Forelimb muscle (tissue), 1 donor: ENCODE measurements at regions not wholly inside any gene's neighbourhood (a gene's known extent, or its start where the extent isn't known, plus 50 kb on each side); places are given as distances from the start of the nearest gene placed in this dataset.
A peak's percentile ranks its signal among the peaks of the same experiment; 100 is the strongest.

Source experiments
- DNase-seq: peaks from one replicate; pipeline ENCODE4 v3.0.0-alpha.2; 2013; ENCODE audit warnings: low read depth

DNA sequence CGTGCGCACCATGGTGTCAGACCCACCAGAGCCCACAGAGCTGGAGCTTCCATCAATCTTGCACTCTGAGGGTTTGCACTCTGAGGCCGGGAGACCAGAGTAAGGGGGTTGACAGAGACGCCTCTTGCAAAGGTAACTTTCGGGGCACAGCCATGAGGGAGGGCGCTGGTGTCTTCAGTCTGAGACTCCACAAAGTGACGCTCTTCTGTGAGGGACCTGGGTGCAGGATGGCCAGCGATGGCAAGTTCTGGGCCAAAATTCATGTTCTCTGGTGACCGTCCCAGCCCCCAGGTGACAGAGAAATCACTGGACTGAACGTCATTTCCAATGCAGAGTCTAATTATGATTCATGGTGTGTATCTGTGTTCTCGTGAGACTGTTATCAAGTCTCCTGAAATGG is 1395.2 kb downstream of the TBC1D22A start:
- DNase-seq = no peak

DNA sequence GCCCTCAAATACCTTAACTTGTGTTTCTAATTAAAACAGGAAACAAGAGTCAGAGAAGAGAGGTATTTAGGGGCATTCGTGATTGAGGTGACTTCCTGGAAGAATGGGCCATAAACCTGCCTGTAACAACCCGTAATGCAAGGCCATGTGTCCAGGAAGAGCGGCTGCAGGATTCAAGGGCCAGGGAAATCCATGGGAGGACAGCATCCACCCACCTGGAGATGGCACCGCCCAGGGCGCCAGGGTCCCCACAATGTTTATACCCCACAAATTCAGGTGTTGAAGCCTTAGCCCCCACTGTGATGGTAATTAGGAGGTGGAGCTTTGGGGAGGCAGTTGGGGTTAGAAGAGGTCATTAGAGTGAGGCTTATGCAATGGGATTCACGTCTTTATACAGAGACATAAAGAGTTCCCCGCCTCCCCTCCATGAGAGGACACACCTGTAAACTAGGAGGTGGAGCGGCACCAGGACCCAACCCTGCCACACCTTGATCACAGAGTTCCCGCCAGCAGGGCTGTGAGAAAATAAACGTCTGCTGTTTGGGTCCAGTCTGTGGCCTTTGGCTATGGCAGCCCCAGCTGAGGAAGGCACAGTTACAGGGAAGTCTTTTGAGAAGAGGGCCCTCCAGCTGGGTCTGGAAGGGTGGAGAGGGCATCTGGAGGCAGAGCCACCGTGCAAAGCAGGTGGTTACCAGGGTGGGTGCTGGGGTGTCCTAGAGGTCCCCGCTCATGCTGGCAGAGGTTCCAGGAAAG is 1394.3 kb downstream of the TBC1D22A start:
- DNase-seq = no peak

DNA sequence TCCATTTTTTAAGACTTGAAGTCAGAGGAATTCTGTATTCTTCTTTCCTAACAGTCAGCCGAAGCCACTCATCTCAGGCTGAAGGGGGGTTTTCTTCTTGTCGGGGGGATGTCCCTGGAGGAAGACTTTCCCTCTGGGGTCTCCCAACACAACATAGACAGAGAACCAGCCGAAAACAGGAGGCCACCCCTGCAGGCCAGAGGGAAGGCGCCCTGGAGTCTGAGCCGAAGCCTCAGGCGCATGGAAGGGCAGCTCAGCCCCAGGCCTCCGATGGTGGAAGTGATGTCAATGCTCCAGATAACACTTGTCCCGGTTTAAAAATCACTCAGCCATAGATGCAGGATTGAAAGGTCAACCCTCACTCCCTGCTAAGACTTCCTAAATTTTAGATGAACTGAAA is 1393.0 kb downstream of the TBC1D22A start:
- no peak for DNase-seq

DNA sequence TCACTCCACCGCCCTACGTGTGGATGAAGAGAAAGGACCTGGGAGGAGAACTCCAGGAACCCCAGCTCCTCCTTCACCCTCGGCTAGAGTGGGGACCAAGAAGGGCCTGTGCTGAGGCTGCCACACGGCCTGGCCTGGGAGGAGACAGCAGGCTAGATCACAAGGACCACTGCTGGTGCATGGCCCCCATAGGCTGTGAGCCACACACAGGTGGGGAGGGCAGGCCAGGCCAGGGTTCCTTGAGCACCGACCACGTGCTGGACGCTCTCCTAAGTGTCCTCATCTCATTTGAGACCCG is 1392.4 kb downstream of the TBC1D22A start:
- DNase-seq = no peak

DNA sequence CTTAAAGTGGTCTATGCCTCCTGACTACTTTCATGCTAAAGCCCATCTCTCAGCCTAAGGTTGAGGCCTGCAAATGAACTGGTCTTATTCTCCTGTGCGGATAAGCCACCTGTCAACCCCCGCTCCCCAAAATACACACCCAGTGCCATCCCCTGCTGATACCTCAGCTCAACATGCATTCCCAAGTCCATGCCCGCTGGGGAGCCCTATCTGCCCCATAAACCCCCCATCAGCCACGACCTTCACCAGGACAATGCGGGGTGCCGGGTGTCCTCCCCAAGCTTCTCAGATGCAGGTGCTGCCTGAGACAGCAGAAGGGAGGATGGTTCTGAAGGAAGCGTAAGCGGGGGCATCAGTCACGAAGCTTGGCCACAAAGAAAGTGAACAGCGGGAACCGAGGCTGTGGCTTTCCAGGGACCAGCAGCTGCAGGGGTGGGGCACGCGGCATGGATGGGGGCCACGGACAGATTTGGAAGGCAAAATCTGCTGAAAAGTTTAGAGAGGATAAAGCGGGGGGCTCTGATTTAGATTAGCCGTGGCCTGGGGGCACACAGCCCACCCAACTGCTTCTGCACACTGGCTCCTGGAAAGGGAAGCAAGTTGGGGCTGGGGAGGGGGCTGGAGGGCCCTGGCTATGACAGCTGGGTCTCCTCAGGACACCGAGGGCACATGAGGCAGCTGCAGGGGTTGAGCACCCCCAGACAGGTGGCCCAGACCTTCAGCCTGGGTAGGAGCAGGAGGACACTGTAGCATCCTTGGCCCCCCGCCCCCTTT is 1391.9 kb downstream of the TBC1D22A start:
- DNase-seq = no peak

DNA sequence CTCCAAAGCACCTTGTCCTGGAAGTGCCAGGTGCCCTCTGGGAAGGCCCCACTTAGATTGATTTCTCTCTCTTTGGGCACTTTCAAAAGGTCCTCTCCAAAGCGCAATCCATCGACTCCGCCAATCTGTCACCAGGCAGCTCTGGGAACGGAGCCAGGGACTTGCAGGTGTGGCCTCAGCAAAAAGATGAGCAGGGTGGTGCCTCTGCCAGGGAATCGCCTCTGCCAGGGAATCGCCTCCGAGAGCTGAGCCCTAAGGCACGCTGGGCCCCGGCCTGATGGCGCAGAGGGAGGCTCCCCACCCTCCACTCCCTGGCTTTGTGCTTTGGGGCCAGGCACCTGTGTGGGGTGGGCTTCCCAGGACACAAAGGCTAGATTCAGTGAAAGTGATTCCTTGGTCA is 1391.3 kb downstream of the TBC1D22A start:
- no peak for DNase-seq

DNA sequence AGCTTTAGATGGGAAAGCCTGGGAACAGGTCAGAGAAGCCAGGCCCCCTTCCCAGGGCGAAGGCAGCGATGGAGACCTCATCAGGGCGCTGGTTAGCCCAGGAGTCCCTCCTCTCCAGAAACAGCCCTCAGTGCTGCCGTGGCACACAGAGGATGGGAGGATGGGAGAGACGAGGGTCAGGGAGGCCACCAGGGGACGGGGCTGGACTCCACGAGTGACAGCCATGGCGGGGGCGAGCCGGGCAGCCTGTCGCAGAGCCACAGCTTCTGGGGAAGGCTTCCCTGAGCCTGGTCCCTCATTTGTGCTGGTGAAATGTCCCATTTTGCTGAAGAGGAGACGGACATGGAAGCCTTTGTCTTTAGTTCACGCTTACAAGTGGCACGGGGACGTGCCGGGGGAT is 1390.5 kb downstream of the TBC1D22A start:
- DNase-seq = no peak

DNA sequence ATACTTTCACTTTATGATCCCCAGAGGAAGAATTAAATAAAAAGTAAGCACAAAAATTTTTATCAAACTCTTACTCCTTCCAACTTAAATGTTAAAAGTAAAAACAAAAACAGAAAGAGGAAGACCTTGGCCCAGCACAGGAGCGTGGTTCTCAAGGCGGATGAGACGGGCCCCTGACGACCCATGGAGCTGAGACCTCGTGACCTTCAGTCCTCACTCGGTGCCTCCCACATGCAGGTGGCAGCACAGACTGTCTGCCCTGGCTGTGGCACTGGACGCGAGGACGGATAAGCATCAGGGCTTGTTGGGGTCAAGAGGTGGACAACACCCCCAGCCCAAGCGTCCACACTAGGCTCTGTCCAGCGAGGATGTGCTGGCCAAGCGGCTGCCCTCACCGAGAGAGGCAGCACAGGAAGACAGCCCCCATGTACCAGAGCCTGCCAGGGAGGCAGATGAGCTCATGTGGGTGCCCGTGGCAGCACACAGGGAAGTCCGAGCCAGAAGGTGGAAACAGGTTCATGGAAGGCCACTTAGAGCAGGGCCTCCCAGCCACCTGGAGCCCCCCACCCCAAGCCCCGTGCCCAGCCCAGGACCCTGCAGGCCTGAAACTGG is 1389.8 kb downstream of the TBC1D22A start:
- no peak for DNase-seq

DNA sequence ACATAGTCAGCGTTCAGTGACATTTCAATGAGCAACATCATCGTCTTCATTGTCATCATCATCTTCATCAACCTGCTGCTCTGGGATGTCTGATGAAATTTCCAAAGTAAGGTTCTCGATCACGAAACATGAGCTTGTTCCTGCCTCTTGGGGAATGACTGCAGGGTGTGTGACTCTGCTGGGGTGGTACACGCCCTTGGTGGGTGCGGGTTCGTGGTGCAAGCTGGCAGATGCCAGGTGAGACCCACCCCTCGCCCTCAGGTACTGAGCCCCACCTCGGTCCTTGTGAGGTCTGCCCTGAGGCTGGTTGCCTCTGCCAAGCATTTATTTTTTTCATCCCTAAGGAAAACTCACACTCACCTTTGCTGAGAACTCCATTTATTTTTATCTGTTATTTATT is 1389.2 kb downstream of the TBC1D22A start:
- no peak for DNase-seq

DNA sequence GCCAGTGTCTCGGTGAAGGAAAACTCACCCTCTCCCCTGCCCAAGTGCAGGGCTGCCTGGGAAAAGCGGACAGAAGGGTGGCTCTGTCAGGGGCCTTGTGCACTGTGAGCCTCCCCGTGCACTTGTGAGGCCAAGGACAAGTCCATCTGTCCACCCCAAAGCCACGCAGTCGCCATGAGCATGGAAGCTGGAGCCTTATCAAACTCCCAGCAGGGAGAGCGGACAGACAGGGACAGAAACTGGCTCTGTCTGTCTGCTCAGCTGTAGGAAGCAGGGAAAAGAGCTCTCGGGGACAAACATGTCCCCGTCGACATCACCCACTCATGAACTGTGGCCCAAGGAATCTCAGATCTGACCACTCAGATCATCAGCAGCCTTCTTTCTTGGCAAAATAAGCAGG is 1385.4 kb downstream of the TBC1D22A start:
- DNase-seq = no peak

DNA sequence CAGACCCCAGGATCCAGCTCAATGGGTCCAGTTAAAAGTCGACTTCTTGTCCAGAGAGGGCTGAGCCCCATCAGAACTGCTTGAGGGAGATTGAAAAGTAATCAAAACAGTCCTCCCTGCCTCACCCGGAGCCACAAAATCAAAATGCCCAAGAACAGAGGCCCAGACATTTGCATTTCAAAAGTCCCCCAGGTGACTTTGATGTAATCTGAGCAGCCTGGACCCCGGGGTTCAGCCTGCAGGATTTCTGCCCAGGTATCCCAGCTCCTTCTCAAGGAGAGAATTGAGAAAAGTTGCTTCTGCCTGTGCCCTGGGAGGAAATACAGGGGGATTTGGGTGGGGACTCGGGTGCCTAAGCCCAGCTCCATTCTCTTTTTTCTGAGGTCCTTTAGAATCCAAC is 1385.0 kb downstream of the TBC1D22A start:
- no peak for DNase-seq

DNA sequence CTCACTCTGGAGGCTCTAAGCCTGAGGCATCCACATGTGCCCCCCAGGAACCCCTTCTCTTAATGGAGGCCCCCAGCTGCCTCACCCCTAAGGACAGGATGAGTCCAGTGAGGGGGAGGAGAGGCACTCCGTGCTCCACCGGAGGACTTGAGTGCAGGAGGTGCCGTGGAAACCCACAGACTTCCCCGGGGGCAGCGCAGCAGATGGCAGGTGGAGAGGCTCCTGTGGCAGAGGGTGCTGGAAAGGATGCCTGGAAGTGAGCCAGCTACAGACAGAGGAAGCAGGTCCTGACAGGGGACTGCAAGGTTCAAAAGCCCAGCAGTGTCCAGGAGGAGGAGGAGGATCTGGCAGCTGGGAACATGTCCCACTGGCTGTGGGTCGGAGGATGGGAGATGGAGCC is 1384.0 kb downstream of the TBC1D22A start:
- no peak for DNase-seq

DNA sequence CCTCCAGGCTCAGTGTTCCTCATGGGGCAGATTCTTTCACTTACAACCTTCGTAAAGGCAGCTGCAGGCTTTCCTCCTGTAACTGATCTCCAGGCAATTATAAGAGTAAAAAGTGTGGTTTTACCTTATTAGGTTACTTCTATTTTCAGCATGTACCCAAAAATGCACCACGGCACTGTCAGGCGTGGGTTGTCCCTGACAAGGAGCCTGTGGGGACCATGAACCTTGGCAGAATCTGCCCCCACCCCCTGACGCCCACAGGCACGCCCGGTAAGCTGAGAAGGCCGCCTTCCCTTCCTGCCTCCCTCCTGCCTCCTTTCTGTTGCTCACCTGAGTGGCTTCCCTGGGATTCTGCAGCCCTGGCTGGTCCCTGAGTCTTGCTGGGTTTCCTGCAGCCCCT is 1383.3 kb downstream of the TBC1D22A start:
- no peak for DNase-seq

DNA sequence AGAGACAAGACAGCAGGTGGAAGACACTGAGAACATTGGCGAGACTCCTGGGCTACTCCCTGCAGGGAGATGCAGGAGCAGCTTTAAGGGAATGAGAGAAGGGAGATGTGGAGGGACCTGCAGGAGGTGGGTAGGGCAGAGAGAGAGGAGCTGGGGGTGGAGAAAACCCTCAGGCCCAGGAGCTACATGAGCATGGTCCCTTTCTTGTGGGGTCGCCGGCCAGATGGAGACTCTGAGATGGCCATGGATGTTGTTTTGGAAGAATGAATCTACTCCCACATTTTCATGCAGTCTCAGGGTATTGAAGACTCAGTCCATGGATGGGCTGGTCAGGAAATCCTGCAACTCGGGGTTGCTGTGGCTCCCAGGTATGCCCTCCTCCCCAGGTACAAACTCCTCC is 1381.9 kb downstream of the TBC1D22A start:
- DNase-seq = no peak

DNA sequence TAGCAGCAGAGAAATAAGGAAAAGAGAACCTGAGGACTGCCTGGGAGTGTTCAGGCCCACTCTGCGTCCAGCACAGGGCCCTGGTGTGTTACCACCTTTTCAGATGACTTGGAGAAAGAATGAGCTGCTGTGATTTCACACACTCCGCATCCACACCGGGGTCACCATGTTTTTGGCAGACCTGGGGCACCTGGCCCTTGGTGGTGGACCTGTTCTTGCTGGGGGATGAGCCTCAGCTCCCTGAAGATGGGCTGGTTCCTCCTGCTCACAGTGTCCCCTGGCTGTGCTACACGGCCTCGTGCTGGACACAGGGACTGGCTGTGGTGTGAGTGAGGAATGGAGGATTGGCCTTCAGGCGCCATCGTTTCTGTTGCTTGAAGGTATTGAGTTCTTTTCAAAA is 1381.4 kb downstream of the TBC1D22A start:
- DNase-seq = no peak

DNA sequence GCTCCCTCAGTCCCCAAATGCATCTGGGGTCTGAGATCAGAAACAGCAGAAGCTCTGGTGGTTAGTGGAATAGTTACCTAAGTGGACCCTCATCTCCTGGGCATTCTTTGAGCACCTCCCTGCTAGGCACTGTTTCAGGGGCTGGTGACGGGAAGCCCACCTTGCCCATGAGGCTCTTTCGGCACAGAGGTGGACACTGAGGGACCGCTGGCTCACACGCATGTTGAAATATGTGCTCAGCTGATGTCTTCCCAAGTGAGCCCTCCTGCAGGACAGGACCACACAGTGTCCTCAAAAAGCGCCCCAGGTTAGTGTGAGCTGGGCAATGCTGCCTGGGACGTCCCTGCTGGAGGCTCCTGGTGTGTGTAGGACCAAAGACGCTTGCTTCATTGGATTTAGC is 1379.9 kb downstream of the TBC1D22A start:
- no peak for DNase-seq

DNA sequence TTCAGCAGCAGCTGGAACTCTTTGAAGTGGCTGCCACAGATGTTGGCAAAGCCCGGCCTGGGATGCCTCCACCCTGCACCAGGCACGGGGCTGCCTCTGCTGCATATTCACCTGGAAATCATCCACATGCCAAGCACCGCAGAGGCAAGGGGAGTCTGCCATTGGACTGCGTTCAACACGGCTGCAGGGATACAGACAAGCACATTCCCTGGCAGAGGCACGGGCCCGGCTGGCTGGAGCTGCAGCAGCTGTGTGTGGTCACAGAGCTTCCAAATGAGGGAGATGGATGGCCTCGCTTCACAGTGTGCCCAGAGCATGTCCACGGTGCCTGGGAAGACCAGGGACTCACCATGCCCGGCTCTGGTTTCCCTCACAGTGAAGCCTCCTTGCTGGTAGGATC is 1378.9 kb downstream of the TBC1D22A start:
- peak; percentile 9 for DNase-seq

DNA sequence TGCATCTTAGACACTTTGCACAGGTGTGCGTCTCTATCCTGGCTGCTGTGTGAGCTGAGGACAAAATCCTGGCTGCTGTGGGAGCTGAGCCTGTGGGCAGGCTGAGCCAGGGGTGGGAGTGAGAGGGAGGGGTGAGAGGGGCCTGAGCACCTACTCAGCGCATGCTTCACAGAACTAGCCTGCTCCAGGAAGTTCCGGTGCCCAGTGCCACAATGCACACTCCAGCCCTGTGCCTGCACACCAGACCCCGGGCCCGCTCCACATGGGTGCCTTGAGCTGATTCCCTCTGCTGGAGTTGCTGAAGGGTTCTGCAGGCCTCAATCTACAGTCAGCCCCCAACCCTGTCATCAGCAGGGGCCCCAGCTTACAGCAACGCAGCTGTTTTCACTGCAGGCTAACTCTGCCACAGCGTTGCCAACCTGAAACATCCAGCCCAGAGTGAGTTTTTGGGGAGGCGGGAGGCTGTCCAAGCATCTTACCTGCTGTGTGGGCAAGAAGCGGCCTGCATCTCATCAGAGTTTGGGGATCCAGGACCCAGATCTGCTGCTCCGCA is 1377.9 kb downstream of the TBC1D22A start:
- DNase-seq = no peak

DNA sequence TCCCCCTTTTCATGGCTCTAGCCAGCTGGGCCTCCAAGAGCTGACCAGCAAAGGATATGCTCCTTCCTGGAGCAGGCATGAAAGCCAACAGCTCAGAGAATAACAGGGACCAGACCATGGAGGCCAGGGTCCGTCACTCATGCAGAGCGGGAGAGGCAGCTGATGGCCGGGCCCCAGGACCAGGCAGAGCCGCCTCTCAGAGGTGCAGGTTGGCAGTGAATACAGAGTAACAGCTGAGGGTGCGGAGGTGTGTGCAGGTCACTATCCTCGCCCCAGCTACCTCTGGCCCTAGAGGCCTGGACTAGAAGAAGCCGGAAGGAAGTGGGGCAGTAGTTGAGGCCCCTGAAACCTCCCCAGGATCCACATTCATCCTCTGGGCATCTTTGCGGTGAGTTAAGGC is 1377.3 kb downstream of the TBC1D22A start:
- no peak for DNase-seq

DNA sequence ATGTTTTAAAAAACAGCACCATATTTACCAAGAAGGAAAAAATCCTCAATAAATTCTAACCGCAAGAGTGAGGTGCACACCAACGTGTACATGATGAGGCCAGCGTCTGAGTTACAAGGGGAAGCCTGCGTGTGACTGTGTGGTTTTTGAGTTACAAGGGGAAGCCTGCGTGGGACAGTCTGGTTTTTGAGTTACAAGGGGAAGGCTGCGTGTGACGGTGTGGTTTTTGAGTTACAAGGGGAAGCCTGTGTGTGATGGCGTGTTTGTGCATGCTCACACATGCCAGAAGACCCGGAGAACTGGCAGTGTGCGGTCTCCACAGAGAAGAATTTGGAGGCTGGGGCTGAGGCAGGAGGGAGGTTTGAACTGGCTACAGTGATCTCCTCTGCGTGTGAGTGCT is 1376.4 kb downstream of the TBC1D22A start:
- no peak for DNase-seq

DNA sequence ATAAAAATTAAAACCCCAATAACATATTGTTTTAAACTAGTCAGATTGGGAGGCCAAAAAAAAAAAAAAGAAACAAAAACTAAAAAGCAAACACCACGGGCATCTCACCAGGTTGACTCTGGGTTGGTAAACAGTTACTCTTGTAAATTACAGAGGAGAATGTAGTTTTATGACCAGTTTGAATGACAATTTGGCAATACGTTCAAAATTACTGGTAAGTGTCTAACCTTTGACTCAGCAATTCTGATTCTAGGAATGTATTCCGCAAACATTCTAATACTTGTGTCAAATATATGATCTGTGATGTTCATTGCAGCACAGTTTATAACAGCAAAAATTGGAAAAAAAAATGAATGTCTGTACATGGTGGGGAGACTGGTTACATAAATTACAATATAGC is 1376.0 kb downstream of the TBC1D22A start:
- DNase-seq = no peak

DNA sequence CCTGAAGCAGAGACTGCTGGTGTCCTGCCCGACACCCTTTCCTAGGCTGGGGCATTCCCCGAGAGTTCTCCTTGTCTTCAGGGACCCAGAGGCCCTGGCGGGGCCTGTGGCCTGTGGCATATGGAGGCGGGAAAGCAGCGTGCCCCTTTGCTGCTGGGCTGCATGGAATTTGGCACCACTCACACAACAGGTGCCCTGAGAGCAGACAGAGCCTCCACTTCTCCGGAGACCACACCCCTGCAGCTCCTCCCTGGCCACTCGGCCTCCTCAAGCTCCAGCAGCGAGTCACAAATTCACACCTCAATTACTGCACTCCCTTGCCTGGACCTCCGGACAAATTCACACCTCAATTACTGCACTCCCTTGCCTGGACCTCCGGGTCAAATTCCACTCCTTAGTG is 1375.2 kb downstream of the TBC1D22A start:
- no peak for DNase-seq

DNA sequence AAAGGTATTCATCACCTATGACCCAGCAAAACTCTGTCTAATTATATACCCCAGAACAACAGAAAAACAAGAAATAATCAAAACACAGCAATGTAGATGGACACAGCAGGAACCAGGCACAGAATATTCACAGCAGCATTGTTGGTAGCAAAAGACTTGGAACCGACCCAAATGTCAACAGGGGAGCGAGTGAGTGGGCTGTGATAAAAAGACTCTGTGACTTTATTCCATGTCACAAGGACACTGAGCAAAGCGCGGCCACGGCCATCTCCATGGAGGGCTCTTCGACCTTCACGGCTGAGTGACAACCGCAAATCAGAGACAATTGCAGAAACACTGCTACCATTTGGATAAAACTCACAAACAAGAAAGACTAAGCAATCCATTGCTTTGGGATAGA is 1373.1 kb downstream of the TBC1D22A start:
- no peak for DNase-seq
